Loucy (cell line): ENCODE measurements at regions not wholly inside any gene's neighbourhood (a gene's known extent, or its start where the extent isn't known, plus 50 kb on each side); places are given as distances from the start of the nearest gene placed in this dataset.

Experiments used
- CTCF ChIP-seq: fragments of 200-600 bp; sonication (generic); conservative IDR thresholded peaks from 2 replicates; pipeline ENCODE4 v1.5.1; 2014; ENCODE audit warnings: mild to moderate bottlenecking, antibody characterized with exemption, low read length
- EZH2phosphoT487 ChIP-seq: fragments of 200-600 bp; IDR thresholded peaks from 2 replicates; pipeline ENCODE4 v1.6.1; 2018; ENCODE audit warnings: antibody characterized with exemption, mild to moderate bottlenecking, moderate library complexity, borderline replicate concordance

- TF ChIP-seq CTCF, result no peak
- TF ChIP-seq EZH2phosphoT487, result no peak
Measured at GRCh38 chr5:90097082-90097477, 312.5 kb downstream of the CETN3 start.
